HG03103 (cell line): ENCODE measurements at regions not wholly inside any gene's neighbourhood (a gene's known extent, or its start where the extent isn't known, plus 50 kb on each side); places are given as distances from the start of the nearest gene placed in this dataset.

Experiments
- ATAC-seq: cut with Tn5 transposase; IDR thresholded peaks from one replicate; pipeline ENCODE4 v1.9.1; 2021; ENCODE audit warnings: low read depth; ENCODE audit not compliant: unreplicated experiment

DNA sequence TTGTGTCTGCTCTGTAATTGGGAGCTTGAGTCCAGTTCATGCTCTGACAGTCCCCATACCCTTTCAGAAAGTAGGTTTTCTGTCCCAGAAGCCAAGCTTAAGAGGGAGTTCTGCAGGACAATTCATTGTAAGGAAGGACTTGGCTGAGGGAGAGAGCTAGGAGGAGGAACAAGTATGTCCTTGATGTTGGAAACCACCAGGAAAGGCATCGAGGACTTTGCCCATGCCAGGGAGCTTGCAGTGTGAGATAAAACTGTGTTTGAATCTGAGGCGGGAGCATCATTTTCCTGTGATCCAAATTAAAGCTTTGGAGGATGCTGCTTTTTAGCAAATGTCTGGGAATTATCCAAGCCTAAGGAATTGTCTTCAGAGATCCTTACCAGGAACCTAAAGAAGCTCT, 175.3 kb downstream of the EMP1 start:
- no peak for ATAC-seq

DNA sequence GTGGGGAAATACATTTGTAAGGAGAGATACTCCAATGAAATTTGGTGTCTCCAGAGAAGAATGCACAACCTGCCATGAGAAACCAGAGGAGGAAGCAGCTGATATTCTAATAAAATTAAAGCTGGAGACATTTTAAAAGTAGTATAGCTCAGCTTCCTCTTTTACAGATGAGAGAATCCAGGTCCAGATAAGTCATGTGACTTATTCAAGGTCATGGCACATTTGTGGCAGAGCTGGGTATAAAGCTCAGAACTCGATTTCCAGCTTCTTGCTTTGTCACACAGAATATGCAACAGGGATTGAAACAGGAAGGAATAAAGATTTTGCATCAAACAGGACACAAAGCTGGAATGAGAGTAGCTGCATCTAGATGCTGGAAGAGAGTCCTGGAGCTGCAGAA, 174.8 kb downstream of the EMP1 start:
- ATAC-seq, result no peak

DNA sequence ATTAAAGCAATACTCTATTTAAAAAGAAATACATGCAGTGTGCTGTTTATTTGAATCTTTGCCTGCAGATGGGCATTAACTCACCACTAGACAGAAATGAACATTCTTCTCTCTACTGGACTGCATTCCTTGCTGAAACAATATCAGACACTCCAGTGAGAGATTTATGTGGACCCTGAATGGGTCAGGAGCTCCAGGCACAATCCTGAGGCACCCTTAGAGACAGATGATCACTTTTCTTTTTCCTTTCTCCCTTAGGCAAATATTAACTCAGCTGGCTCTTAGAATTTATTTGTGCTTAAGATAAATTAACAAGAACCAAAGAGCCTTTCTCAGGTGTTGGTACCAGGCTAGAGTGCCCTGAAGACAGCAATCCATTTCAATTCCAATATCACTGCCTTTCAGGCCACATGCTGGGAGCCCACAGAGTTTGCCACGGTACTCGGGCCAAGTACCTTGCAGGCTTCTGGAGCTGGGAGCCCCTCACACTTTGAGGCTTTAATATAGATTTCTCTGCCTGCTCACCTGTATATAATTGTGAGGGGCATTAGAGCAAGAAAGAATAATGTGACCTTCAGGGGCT, 173.0 kb downstream of the EMP1 start:
- ATAC-seq, result no peak

DNA sequence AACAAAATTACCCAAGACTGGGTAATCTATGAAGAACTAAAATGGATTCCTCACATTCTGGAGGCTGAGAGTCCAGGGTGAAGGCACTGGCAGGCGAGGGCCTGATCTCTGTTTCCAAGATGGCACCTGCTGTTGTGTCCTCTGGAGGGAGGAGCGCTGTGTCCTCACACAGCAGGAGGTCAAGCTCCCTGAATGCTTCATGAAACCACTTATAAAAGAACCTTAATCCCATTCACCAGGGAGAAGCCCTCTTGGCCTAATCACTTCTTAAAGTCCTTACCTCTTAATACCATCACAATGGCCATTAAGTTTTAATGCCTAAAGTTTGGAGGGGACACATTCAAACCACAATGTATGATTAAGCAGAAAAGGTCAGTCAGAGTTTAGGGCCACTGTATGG, 172.4 kb downstream of the EMP1 start:
- ATAC-seq, result no peak

DNA sequence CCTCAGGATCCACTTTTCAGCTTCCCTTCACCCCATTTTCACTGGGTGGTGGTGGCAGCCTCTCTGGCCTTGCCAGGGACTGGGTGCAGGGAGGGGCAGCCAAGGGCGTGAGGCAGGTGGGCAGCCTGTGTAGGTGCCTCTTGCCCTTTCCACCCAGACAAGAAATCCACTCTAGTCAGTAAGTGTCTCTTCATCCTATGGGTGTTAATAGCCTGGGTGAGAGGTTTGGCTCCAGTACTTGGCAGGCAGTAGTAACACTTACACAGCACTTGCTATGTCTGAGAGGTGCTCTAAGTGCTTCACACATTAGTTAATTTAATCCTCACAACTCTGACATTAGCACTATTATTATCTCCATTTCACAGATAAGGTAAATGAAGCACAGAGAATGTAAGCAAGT, 171.9 kb downstream of the EMP1 start:
- no peak for ATAC-seq

DNA sequence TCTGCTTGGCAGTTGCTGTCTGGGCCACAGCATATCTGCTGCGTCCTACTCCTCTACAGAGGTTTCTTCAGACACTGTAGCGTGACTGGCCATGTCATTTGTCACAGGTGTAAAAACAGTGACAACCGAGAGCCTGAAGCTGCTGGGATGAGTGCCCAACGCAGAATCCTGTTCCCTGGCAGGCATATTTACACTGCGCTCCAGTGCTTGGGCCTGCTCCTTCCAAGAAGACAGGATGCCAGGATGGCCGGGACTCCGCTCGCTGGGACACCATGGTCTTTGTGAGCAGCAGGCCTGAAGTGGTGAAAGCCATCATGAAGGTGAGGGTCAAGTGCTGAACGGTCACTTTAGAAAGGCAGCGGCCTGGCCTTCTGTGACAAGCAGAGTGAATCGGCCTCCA, 171.4 kb downstream of the EMP1 start:
- no peak for ATAC-seq

DNA sequence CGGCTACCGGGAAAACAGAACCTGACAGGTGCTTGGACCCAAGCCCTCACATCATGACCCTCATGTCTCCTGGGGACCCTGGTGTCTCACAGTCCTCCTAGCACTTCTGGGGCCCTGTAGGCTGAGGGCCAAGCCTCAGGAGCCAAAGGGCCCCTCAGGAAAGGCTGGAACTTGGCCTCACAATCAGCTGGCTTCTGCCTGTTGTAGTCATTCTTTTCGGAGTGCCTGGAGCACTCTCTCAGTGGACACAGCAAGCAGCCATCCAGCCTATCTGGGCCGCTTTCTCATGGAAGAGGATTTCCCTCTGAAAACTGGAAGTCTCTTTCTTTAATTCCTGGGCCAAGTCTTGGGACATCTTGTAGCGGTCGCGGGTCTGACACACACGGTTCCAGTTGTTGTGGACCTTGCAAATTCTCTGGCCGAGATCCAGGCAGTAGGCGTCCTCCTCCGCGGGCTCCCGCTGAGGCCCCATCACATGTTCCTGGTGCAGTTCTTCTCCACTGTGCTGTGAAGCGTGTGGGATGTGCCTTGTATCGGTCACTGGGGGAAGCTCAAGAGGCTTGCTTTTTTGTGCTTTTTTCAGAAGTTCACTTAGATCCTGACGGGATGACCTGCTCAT, 169.3 kb downstream of the EMP1 start:
- no peak for ATAC-seq

DNA sequence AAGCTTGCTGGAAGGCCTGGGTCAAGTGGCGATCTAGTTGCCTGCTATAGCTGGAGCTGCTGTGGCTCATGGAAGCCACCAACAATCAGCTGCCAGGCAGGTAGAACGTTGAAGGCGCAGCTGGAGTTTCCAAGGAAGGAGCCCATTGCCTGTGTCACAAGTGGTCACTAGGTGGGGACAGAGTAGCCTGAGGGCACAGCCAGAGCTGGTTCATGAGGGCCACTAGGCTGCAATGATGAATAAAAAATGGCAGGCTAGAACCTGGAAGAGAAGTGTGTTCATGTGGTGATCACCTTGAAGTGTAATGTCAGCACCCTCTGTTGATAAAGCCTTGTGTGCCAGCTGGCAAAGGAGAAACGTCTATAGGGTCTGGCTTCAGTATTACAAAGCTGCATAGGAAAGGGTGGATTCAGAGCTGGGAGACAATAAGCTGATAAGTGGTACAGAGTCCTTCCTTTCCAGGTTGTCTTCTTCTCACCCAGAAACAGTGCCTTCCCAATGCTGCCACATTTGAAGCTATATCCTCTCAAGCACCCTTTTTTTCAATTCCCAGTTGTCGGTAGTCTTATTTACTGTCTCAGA, 165.8 kb downstream of the EMP1 start:
- ATAC-seq, result peak; percentile 68

DNA sequence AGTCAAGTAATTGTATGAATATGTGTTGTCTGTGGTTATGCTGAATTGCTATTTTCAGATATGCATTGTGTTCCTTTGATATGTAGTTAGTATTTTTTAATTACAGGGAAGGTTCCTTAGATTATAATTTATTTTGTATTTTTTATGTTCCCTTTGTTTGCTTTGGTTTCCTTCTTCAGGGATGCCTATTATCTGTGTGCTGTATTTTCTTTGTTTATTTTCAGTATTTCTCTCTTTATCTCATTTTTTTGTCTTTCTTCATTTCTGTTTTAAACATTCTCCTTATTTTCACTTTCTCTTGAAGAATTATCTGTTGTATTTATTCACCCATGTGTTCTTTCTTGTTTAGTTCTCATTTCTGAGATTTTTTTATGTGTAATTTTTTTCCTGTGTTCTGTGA, 163.1 kb downstream of the EMP1 start:
- no peak for ATAC-seq

DNA sequence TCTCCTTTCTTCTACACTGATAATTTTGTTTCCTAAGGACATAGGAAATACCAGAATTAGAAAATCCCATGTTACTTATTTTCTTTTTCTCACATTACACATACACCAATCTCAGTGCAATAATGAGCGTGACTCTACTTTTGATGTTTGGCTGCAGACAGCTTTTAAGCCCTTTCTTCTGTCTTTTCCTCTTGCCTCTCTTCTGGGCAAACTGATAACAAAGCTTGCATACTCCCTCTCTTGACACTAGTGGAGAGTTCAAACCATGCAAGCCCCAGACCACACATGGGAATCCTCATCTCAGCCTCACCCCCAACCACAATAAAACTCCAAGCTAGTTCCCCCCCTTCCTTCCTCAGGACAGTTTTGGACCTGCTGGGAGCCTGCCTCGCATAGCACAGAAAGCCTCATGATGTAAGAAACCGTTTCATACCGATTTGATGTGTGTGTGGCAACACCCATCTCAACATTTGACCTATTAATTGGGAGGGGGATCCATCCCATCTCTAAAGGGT, 161.9 kb downstream of the EMP1 start:
- no peak for ATAC-seq

DNA sequence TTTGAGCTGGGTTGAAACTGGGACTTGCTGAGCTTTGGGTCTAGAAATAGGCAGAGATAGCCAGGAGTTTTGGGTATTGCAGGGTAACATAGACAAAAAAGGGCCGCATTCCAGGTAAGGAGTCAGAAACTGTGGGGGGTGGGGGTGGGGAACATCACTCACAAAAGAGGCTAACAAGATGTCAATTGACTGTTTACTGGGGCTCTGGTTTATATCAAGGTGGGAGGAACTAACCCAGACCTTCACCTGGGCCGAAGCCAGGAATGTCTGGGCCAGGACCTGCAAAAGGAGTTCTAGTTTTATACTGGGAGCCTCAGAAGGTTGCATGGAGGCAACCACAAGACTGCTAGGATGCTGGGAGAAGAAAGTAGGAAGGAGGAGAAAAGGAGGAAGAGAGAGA, 154.4 kb downstream of the EMP1 start:
- ATAC-seq, result no peak

DNA sequence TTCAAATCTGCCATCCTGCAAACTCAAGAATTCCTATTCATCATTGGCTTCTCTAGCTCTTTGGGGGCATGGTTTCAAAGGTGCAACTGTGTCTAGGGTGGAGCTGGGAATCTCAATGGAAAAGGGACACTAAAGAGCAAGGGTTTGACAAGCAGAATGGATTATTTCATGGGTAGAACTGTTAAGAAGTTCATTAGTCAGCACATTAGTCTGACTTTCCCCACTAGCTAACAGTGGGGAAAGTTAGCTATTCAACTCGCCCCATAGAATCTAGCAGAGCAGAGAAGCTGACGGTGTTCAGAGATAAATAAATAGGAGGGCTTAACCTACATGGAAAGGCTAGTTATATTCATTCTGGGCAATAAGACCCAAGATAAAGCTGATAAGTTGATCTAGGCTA, 153.9 kb downstream of the EMP1 start:
- ATAC-seq, result no peak

DNA sequence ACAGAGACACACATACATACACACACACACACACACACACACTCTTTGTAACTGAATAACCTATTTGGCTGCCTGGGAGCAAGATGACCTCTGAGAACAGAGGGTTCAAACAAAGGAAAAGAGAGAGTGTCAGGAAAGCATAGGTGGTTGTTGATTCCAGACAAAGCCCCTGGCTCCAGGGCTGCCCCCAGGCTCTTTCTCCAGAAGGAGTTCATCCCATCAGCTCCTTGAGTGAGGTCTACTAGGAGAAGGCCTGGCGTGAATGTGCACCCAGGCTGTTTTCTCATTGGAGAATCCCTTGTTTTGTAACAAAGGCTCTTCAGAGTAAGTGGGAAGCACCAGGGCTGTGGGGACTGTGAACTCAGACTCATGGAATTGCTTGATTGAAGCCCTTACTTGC, 151.9 kb downstream of the EMP1 start:
- ATAC-seq, result no peak

DNA sequence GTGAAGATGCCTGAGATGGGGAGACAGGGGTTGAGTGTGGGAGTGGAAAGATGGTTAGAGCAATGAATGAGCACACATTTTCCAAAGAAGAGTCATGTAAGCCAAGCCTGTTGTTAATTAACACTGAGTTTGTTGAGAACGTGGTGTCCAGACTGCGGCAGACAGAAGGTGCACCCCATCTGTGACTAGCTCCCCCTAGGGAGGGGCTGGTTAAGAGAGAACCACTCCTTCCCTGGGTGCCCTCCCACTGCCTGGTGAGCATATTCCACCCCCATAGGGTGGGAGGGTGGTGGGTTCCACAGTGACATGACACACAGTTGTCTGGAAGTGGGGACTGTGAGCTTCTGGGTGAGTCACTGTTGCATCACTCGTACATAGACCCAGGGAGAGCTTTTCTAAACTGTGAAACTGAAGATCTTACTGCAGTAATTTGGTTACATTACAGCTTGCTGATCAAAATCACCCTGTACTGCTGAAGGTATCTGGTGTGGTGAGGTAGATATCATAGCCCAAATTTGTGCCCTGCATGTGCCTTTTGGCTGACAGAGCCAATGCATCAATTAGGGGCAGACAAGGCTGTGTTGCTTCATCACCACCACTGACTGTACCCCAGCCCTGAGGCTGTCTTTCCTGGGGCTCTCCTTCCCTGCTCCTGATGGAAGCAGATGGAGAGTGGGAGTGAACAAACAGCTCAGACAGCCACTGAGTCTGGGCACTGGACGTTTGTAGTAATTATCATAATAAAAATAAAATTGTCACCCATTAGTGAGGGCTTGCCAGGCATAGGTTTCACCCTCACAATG, 150.9 kb downstream of the EMP1 start:
- ATAC-seq, result no peak

DNA sequence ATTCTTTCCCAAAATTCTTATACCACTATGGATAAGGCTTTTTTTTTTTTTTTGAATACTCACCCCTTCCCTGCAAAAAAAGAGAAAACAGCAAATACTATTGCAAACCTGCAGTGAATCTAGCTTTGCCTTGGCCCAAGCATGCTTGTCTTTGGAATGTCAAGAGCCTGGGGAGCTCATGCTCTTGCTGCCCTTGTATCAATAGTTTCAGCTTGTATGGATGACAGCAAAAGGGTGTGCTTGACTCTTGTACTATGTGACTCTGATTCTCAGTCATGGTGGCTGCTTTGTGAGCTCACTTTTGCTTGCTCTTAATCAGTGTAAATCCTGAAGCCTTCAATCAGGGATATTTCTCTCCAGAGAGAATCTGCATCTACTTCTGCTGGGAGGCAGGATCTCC, 149.2 kb downstream of the EMP1 start:
- no peak for ATAC-seq

DNA sequence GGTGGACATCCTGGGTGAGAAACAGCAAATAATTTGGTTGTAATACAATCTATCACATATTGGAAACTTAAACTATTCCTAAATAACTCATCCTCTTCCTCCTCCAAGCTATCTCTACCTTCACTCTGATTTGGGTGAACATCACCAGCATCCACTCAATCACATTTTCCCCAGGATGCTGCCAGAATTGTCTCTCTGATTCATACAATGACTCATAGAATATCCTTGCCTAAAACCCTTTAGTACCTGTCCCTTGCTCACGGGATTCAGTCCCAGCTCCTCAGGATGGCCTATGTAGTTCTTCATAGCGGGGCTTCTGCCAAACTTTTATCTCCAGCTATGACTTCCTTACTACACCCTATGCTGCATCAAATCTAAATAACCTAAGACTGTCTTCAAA, 146.8 kb downstream of the EMP1 start:
- ATAC-seq, result no peak

DNA sequence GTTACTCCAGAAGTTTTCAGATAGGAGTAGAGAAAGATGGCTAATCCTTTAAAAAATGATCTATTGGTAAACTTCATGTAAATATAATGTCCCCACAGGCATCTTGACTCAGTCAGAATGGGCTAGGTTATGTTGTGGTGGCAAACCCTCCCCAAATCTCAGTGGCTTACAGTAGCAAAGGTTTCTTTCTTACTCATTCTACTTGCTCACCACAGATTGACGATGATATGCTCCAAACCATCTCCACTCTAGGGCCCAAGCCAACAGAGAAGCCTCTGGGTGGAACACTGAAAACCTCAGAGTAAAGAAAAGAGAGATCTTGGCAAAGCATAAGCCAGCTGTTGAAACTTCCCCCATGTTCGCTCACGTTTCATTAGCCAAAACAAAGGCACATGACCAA, 146.4 kb downstream of the EMP1 start:
- ATAC-seq, result no peak

DNA sequence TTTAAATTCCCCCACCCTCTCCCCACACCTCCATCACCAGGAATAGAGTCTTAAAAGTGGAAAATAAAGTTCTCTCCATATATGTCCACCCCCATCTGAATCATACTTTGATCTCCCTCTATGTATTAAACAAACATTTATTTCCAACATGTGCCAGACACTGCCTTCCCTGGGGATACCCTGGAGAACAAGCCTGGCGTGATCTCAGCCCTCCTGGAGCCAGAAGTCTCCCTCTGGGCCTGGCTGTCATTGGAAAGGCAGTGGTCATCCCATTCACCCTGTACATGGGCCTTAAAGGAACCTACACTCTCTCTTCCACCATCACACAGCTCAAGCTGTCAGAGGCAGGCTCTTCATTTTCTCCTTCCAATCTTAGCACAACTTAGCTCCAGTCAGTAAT, 143.6 kb downstream of the EMP1 start:
- no peak for ATAC-seq

DNA sequence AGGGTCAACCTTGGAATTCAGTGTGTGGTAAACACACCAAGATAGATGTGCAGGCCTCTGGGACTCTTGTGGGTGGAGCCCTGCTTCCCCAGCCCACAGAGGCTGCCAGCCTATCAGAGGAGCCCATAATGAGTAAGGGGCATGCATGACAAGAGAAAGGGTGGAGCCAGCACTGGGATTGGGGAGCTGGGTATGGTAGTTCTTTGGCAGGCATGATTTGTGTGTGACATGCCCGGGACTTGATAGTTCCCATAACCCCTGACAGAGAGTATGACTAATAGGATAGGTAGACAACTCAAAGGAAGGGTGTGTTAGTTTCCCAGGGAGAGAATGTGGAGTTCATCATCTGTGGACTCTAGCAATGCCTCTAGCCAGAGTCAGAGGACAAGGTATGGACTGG, 143.0 kb downstream of the EMP1 start:
- no peak for ATAC-seq

DNA sequence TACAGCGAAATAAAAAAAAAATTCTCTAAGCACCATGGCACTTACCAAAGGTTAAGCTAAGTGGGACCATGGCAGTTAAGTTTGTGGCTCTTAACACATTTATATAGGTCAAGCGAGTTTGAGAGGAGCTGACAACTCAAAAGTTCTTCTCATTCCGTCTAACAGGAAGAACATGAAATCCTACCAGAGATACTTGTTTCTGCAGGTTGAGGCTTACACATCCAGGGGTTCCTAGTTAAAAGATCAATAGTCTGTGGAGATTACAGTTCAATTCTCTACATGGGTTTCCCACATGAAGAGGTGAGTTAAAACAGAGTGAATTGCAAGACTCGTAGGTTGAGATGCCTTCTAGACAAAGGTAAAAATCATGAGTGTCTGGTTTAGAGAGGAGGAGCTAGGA, 142.6 kb downstream of the EMP1 start:
- no peak for ATAC-seq

DNA sequence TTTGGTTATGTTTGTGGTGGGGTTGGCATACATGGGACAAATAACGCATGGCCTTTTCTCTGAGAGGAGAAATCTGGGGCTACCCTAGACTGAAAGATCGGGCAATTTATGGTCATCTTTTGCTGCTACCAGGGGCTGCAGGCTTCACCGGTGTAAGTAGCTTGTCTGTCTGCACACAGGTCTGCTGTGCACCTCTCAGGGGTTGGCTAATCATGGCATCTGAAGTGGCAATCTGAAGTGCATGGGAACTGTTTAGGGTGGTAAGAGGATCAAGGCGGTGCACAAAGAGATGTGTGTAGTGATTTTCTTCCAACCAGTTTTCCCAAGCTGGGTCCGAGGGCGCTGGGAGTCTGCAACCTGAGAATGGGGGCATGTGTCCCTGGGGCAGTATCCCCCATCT, 141.3 kb downstream of the EMP1 start:
- no peak for ATAC-seq

DNA sequence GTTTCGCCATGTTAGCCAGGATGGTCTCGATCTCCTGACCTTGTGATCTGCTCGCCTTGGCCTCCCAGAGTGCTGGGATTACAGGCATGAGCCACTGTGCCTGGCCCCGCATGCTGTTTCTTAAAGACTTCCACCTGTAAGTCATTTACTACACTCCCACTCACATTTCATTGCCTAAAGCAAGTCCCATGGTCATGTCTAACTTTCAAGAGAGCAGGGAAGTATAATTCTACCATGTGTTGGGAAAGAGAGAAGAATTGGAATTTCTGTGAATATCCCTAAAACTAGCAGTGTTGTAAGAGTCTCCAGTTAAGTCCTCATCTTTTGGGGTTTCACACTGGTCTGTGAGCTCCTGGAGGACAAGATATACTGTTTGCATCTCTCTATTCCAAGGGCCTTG, 139.7 kb downstream of the EMP1 start:
- no peak for ATAC-seq
